ENCODE measurements at regions not wholly inside any gene's neighbourhood (a gene's known extent, or its start where the extent isn't known, plus 50 kb on each side); places are given as distances from the start of the nearest gene placed in this dataset.

DNA sequence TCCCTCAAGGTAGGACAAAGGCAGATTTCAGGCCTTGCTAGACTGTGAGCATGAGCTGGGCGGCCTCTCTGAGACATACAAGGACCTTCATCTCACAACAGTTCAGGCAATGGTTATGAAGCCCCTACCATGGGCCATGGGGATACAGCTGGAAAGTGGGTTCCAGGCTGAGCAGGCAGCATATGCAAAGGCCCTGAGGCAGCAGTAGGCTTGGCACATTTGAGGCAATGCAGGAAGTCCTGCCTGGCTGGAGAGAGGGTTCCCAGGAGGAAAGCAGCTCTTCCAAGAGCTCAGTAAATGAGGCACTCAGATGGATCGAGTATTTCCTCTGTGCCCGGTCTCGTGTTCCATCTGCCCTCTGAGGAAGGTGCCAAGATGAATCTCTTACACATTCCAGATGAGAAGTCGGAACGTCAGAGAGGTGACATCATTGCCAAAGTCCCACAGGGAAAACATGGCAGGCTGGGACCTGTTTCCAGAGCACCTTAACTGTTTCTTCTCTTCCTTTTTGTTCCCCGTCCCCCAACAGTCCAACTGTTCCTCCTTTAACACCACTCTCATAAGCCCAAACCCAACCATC, 388.6 kb downstream of the MN1 start:
- TF ChIP-seq, protein P1, sequence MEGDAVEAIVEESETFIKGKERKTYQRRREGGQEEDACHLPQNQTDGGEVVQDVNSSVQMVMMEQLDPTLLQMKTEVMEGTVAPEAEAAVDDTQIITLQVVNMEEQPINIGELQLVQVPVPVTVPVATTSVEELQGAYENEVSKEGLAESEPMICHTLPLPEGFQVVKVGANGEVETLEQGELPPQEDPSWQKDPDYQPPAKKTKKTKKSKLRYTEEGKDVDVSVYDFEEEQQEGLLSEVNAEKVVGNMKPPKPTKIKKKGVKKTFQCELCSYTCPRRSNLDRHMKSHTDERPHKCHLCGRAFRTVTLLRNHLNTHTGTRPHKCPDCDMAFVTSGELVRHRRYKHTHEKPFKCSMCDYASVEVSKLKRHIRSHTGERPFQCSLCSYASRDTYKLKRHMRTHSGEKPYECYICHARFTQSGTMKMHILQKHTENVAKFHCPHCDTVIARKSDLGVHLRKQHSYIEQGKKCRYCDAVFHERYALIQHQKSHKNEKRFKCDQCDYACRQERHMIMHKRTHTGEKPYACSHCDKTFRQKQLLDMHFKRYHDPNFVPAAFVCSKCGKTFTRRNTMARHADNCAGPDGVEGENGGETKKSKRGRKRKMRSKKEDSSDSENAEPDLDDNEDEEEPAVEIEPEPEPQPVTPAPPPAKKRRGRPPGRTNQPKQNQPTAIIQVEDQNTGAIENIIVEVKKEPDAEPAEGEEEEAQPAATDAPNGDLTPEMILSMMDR (IDR thresholded peaks at IDR 0.05; ENCODE audit: low read length), result no peak
- TF ChIP-seq EZH2 (IDR thresholded peaks at IDR 0.05; ENCODE audit: borderline replicate concordance, low read length), result no peak

Measured in OCI-LY1 (cell line).